DOHH2 (cell line): ENCODE measurements at regions not wholly inside any gene's neighbourhood (a gene's known extent, or its start where the extent isn't known, plus 50 kb on each side); places are given as distances from the start of the nearest gene placed in this dataset.

Experiments
- EZH2phosphoT487 ChIP-seq: fragments of 200-600 bp; sonication (generic); IDR thresholded peaks from 2 replicates; pipeline ENCODE4 v1.6.1; 2017; ENCODE audit warnings: borderline replicate concordance, mild to moderate bottlenecking, antibody characterized with exemption, low read length, moderate library complexity, mixed read lengths
- TF ChIP-seq, protein P1 (sequence below): fragments of 200-600 bp; sonication (generic); IDR thresholded peaks from one replicate; pipeline ENCODE4 v1.5.1; 2014; ENCODE audit warnings: antibody characterized with exemption, mild to moderate bottlenecking, low read depth, low read length; ENCODE audit not compliant: poor library complexity, severe bottlenecking

GRCh38 chr22:42187646-42188045, 57.0 kb upstream of the CYP2D6 start:
- TF ChIP-seq, protein P1, sequence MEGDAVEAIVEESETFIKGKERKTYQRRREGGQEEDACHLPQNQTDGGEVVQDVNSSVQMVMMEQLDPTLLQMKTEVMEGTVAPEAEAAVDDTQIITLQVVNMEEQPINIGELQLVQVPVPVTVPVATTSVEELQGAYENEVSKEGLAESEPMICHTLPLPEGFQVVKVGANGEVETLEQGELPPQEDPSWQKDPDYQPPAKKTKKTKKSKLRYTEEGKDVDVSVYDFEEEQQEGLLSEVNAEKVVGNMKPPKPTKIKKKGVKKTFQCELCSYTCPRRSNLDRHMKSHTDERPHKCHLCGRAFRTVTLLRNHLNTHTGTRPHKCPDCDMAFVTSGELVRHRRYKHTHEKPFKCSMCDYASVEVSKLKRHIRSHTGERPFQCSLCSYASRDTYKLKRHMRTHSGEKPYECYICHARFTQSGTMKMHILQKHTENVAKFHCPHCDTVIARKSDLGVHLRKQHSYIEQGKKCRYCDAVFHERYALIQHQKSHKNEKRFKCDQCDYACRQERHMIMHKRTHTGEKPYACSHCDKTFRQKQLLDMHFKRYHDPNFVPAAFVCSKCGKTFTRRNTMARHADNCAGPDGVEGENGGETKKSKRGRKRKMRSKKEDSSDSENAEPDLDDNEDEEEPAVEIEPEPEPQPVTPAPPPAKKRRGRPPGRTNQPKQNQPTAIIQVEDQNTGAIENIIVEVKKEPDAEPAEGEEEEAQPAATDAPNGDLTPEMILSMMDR, result no peak
- no peak for TF ChIP-seq EZH2phosphoT487
